Gastrocnemius medialis (tissue), 4 donors: ENCODE measurements at regions not wholly inside any gene's neighbourhood (a gene's known extent, or its start where the extent isn't known, plus 50 kb on each side); places are given as distances from the start of the nearest gene placed in this dataset.

Source experiments
- CTCF ChIP-seq, 5 experiments: fragments of 450-650 bp in 3 of 5; fragments of 200-600 bp in 2 of 5; sonication (generic) in 2 of 5; IDR thresholded peaks in 4 of 5; conservative IDR thresholded peaks in 1 of 5; 1 replicate in 4 of 5; 2 replicates in 1 of 5; pipeline ENCODE4 v1.5.1; 2016 to 2019; ENCODE audit warnings: antibody characterized with exemption in 5 of 5, mild to moderate bottlenecking in 3 of 5, moderate library complexity in 3 of 5
- POLR2A ChIP-seq, 2 donors: fragments of 450-650 bp; IDR thresholded peaks; one replicate each; pipeline ENCODE4 v1.6.1; 2017; ENCODE audit warnings: antibody characterized with exemption in 2 of 2, mild to moderate bottlenecking in 2 of 2, moderate library complexity in 2 of 2

GRCh38 chr13:107937848-107938247 is 277.5 kb downstream of the LIG4 start:
- no peak for TF ChIP-seq POLR2A (IDR thresholded peaks at IDR 0.05)
- no peak for TF ChIP-seq CTCF (IDR thresholded peaks at IDR 0.05 in 4 of 5, conservative IDR thresholded peaks at IDR 0.05 in 1 of 5)
